HCT116 (cell line): ENCODE measurements at regions not wholly inside any gene's neighbourhood (a gene's known extent, or its start where the extent isn't known, plus 50 kb on each side); places are given as distances from the start of the nearest gene placed in this dataset.

Experiments
- ATAC-seq: fragments of 200-7000 bp; cut with Tn5 transposase; 2 replicates; pipeline ENCODE4 v1.9.1; 2020; ENCODE audit warnings: mild to moderate bottlenecking, moderate library complexity
- BruUV-seq: library from RNA; stranded (reverse); fragments of 400-500 nt; replicated peaks from 2 replicates; lab custom pipeline; 2021; lab: Mats Ljungman, UMichigan
- CTCF ChIA-PET: fragments of 300-600 bp; sonication (Branson Sonifier 250); formaldehyde crosslinking; loops from one replicate; lab custom pipeline; 2021; ENCODE audit warnings: antibody characterized with exemption; lab: Charles Lee
- POLR2A ChIA-PET: fragments of 300-600, 350-600 bp; sonication (Branson Sonifier 250); formaldehyde crosslinking; loops from one replicate; lab custom pipeline; 2021; ENCODE audit warnings: antibody characterized with exemption; lab: Charles Lee
- RAD21 ChIA-PET, 2 experiments: fragments of 300-600 bp; sonication (Branson Sonifier 250); formaldehyde crosslinking; loops; one replicate each; lab custom pipeline; 2023; ENCODE audit warnings: low total read pairs in 2 of 2; ENCODE audit not compliant: uncharacterized antibody in 2 of 2, unreplicated experiment in 2 of 2, low non-redundant PET in 1 of 2; lab: Charles Lee
- DNase-seq: peaks from one replicate; pipeline ENCODE4 v3.0.0-alpha.2; 2010; ENCODE audit warnings: low read depth, low spot score
- H2AFZ ChIP-seq: fragments of 200-600 bp; shearing (Covaris generic), sonication (generic); 2 replicates; pipeline ENCODE4 v1.6.1; 2017; ENCODE audit warnings: low read depth, mixed run types, mixed read lengths, antibody characterized with exemption, low read length; ENCODE audit not compliant: poor library complexity, severe bottlenecking
- H3K27ac ChIP-seq: 2 replicates; pipeline ENCODE4 v1.5.1; 2012; ENCODE audit warnings: low read depth, low read length
- H3K27me3 ChIP-seq: fragments of 200-600 bp; sonication (generic); 2 replicates; pipeline ENCODE4 v1.6.1; 2016; ENCODE audit warnings: mixed run types, low read length, mixed read lengths; ENCODE audit not compliant: insufficient read depth
- H3K36me3 ChIP-seq, 2 experiments: fragments of 200-500 bp in 1 of 2; fragments of 200-600 bp in 1 of 2; sonication (Bioruptor generic) in 1 of 2; sonication (generic) in 1 of 2; 2 replicates each; pipeline versions ENCODE4 v1.5.1 to v1.6.1; 2014 to 2016; ENCODE audit warnings: low read length in 2 of 2, inconsistent platforms in 1 of 2, mixed read lengths in 1 of 2, mixed run types in 1 of 2; ENCODE audit not compliant: insufficient read depth in 2 of 2, control insufficient read depth in 1 of 2
- H3K4me1 ChIP-seq, 2 experiments: fragments of 200-600 bp in 1 of 2; sonication (generic) in 1 of 2; 2 replicates each; pipeline versions ENCODE4 v1.5.1 to v1.6.1; 2012 to 2017; ENCODE audit warnings: low read length in 2 of 2, inconsistent platforms in 1 of 2, mild to moderate bottlenecking in 1 of 2, mixed read lengths in 1 of 2, mixed run types in 1 of 2, moderate library complexity in 1 of 2; ENCODE audit not compliant: insufficient read depth in 2 of 2, control insufficient read depth in 1 of 2
- H3K4me2 ChIP-seq: fragments of 200-600 bp; sonication (generic); 2 replicates; pipeline ENCODE4 v1.6.1; 2017; ENCODE audit warnings: mixed run types, low read length, mixed read lengths
- H3K4me3 ChIP-seq, 2 experiments: fragments of 200-600 bp in 1 of 2; sonication (generic) in 1 of 2; replicated peaks in 1 of 2; 2 replicates each; pipeline ENCODE4 v1.5.1; 2011 to 2016; ENCODE audit warnings: low read length in 2 of 2, control low read depth in 1 of 2, low read depth in 1 of 2, mild to moderate bottlenecking in 1 of 2, mixed read lengths in 1 of 2, mixed run types in 1 of 2
- H3K79me2 ChIP-seq: fragments of 200-600 bp; sonication (generic); 2 replicates; pipeline ENCODE4 v1.6.1; 2017; ENCODE audit warnings: mild to moderate bottlenecking, mixed run types, low read length, moderate library complexity, mixed read lengths; ENCODE audit not compliant: insufficient read depth
- H3K9ac ChIP-seq: fragments of 200-600 bp; sonication (generic); 2 replicates; pipeline ENCODE4 v1.6.1; 2016; ENCODE audit warnings: low read length, mixed read lengths
- H3K9me2 ChIP-seq: fragments of 200-600 bp; sonication (generic), shearing (Covaris generic); 2 replicates; pipeline ENCODE4 v1.6.1; 2017; ENCODE audit warnings: mixed run types, mild to moderate bottlenecking, moderate library complexity; ENCODE audit not compliant: insufficient read depth
- H3K9me3 ChIP-seq, 2 experiments: fragments of 200-500 bp in 1 of 2; fragments of 200-600 bp in 1 of 2; sonication (Bioruptor generic) in 1 of 2; sonication (generic) in 1 of 2; 2 replicates each; pipeline ENCODE4 v1.6.1; 2014 to 2017; ENCODE audit warnings: low read length in 2 of 2, mixed read lengths in 2 of 2, inconsistent platforms in 1 of 2, low read depth in 1 of 2, mild to moderate bottlenecking in 1 of 2, mixed run types in 1 of 2, moderate library complexity in 1 of 2; ENCODE audit not compliant: control insufficient read depth in 1 of 2, insufficient read depth in 1 of 2
- H4K20me1 ChIP-seq: fragments of 200-600 bp; sonication (generic), shearing (Covaris generic); 2 replicates; pipeline ENCODE4 v1.6.1; 2017; ENCODE audit warnings: mixed run types, mild to moderate bottlenecking, moderate library complexity; ENCODE audit not compliant: insufficient read depth
- CBX3 ChIP-seq: IDR thresholded peaks from 2 replicates; pipeline ENCODE4 v1.6.1; 2012; ENCODE audit warnings: low read depth
- ELF1 ChIP-seq: IDR thresholded peaks from 2 replicates; pipeline ENCODE4 v1.6.1; 2012; ENCODE audit warnings: low read depth, borderline replicate concordance
- EZH2 ChIP-seq: fragments of 200-600 bp; sonication (generic); IDR thresholded peaks from 2 replicates; pipeline ENCODE4 v1.6.1; 2017; ENCODE audit warnings: antibody characterized with exemption, mixed run types
- EZH2phosphoT487 ChIP-seq: fragments of 200-600 bp; IDR thresholded peaks from 2 replicates; pipeline ENCODE4 v1.6.1; 2018; ENCODE audit warnings: antibody characterized with exemption, borderline replicate concordance
- FOSL1 ChIP-seq: IDR thresholded peaks from 2 replicates; pipeline ENCODE4 v1.6.1; 2012; ENCODE audit warnings: low read depth
- POLR2A ChIP-seq: IDR thresholded peaks from 2 replicates; pipeline ENCODE4 v1.7.0; 2011; ENCODE audit warnings: borderline replicate concordance; ENCODE audit not compliant: insufficient read depth, insufficient read length; ENCODE audit errors: extremely low read depth
- POLR2AphosphoS5 ChIP-seq: IDR thresholded peaks from 2 replicates; pipeline ENCODE4 v1.6.1; 2011; ENCODE audit warnings: mild to moderate bottlenecking, low read depth, low read length, moderate library complexity
- RAD21 ChIP-seq: IDR thresholded peaks from 2 replicates; pipeline ENCODE4 v1.6.1; 2012; ENCODE audit warnings: low read depth, mild to moderate bottlenecking
- SIN3A ChIP-seq: IDR thresholded peaks from 2 replicates; pipeline ENCODE4 v1.6.1; 2012; ENCODE audit warnings: low read depth
- SRF ChIP-seq: IDR thresholded peaks from 2 replicates; pipeline ENCODE4 v1.6.1; 2012; ENCODE audit warnings: low read depth
- TCF7L2 ChIP-seq: IDR thresholded peaks from 2 replicates; pipeline ENCODE4 v1.7.0; 2011; ENCODE audit warnings: borderline replicate concordance, inconsistent platforms; ENCODE audit not compliant: insufficient read depth, insufficient read length; ENCODE audit errors: extremely low read depth
- YY1 ChIP-seq: IDR thresholded peaks from 2 replicates; pipeline ENCODE4 v1.6.1; 2011; ENCODE audit warnings: low read length, low read depth, moderate library complexity, mild to moderate bottlenecking; ENCODE audit not compliant: insufficient replicate concordance; ENCODE audit errors: extremely low read depth
- ZFX ChIP-seq: fragments of 450-650 bp; IDR thresholded peaks from 2 replicates; pipeline ENCODE4 v1.6.1; 2017
- intact Hi-C: fragments of 100-400 bp; cut with micrococcal nuclease; formaldehyde crosslinking; loops from 2 replicates; pipeline ENCODE4 v1.10.0; 2022
- TF ChIP-seq, protein P1 (sequence below), 3 experiments: fragments of 200-600 bp in 1 of 3; sonication (generic) in 1 of 3; IDR thresholded peaks in 2 of 3; conservative IDR thresholded peaks in 1 of 3; 2 replicates each; pipeline ENCODE4 v1.5.1; 2012 to 2017; ENCODE audit warnings: low read depth in 2 of 3, low read length in 2 of 3, antibody characterized with exemption in 1 of 3, borderline replicate concordance in 1 of 3, control low read depth in 1 of 3, mild to moderate bottlenecking in 1 of 3, mixed read lengths in 1 of 3, mixed run types in 1 of 3, moderate library complexity in 1 of 3; ENCODE audit not compliant: insufficient read depth in 1 of 3
- TF ChIP-seq, protein P2 (sequence below): IDR thresholded peaks from 2 replicates; pipeline ENCODE4 v1.6.1; 2012
- TF ChIP-seq, protein P3 (sequence below): IDR thresholded peaks from 2 replicates; pipeline ENCODE4 v1.6.1; 2012

DNA sequence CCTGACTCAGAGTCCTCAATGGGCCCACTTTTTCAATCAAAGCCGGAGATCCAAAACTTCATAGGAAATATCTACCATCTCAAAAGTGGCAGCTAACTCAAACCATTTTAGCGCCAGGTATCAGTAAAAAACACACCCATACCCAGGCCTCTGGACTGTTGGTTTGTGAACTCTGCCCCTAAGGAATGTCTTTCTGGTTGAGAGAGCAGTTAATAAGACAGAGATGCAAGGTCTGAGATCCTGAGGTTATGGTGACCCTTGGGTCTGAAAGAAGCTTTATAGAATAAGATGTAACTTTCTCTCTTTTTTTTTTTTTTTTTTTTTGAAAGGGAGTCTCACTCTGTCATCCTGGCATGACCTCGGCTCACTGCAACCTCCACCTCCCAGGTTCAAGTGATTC lies 350.5 kb downstream of the SOX9 start:
- Histone ChIP-seq H3K4me2 (no peak overlapping the region), H4K20me1 (peaks cover 6% of the 10 kb centered on the region; the same call in 1 of the 2 replicates), H3K9me2 (no peaks in the 10 kb centered on the region), H3K27ac (no peak overlapping the region), H3K4me3 (no peak overlapping the region), H3K36me3 (no peaks in the 10 kb centered on the region), H2AFZ (no peak overlapping the region), H3K27me3 (no peaks in the 10 kb centered on the region), H3K4me1 (peaks cover 7 to 62% of the 10 kb centered on the region in 2 experiments), H3K79me2 (peaks cover 84% of the 10 kb centered on the region), H3K9ac (no peak overlapping the region), H3K9me3 (no peaks in the 10 kb centered on the region)
- ChIA-PET POLR2A (no interaction called here), CTCF (interaction anchor here (1.0 kb wide), 1 partner anchor 15 kb away, joined by 5 read pairs; no protein-coding TSS in a partner anchor), RAD21 (no interaction called here)
- ATAC-seq (no peak), DNase-seq (no peak)
- TF ChIP-seq YY1 = no peak
- TF ChIP-seq TCF7L2 = no peak
- no peak for TF ChIP-seq EZH2
- TF ChIP-seq, protein P1, sequence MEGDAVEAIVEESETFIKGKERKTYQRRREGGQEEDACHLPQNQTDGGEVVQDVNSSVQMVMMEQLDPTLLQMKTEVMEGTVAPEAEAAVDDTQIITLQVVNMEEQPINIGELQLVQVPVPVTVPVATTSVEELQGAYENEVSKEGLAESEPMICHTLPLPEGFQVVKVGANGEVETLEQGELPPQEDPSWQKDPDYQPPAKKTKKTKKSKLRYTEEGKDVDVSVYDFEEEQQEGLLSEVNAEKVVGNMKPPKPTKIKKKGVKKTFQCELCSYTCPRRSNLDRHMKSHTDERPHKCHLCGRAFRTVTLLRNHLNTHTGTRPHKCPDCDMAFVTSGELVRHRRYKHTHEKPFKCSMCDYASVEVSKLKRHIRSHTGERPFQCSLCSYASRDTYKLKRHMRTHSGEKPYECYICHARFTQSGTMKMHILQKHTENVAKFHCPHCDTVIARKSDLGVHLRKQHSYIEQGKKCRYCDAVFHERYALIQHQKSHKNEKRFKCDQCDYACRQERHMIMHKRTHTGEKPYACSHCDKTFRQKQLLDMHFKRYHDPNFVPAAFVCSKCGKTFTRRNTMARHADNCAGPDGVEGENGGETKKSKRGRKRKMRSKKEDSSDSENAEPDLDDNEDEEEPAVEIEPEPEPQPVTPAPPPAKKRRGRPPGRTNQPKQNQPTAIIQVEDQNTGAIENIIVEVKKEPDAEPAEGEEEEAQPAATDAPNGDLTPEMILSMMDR (IDR thresholded peaks at IDR 0.05 in 2 of 3, conservative IDR thresholded peaks at IDR 0.05 in 1 of 3; ENCODE audit: borderline replicate concordance in 1 of 3, insufficient read depth in 1 of 3, low read depth in 2 of 3, low read length in 2 of 3) = no peak
- TF ChIP-seq ZFX = no peak
- TF ChIP-seq, protein P2, sequence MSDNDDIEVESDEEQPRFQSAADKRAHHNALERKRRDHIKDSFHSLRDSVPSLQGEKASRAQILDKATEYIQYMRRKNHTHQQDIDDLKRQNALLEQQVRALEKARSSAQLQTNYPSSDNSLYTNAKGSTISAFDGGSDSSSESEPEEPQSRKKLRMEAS = no peak
- no peak for TF ChIP-seq CBX3
- TF ChIP-seq EZH2phosphoT487 = no peak
- no peak for TF ChIP-seq ELF1
- no peak for TF ChIP-seq SIN3A
- TF ChIP-seq POLR2A = no peak
- no peak for TF ChIP-seq POLR2AphosphoS5
- TF ChIP-seq RAD21 = no peak
- TF ChIP-seq SRF = no peak
- TF ChIP-seq FOSL1 = no peak
- TF ChIP-seq, protein P3, sequence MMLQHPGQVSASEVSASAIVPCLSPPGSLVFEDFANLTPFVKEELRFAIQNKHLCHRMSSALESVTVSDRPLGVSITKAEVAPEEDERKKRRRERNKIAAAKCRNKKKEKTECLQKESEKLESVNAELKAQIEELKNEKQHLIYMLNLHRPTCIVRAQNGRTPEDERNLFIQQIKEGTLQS = no peak
- BruUV-seq = no TSS peak
- intact Hi-C loops = no loop called here
